GM23248 (cell line): ENCODE measurements at regions not wholly inside any gene's neighbourhood (a gene's known extent, or its start where the extent isn't known, plus 50 kb on each side); places are given as distances from the start of the nearest gene placed in this dataset.

Experiments
- EZH2 ChIP-seq: fragments of 200-600 bp; sonication (generic); IDR thresholded peaks from 2 replicates; pipeline ENCODE4 v1.6.1; 2018; ENCODE audit warnings: antibody characterized with exemption, mild to moderate bottlenecking; ENCODE audit not compliant: insufficient read depth, poor library complexity, severe bottlenecking
- EZH2phosphoT487 ChIP-seq: fragments of 200-600 bp; sonication (generic); IDR thresholded peaks from 2 replicates; pipeline ENCODE4 v1.6.1; 2018; ENCODE audit warnings: antibody characterized with exemption, moderate library complexity, mild to moderate bottlenecking, low read depth; ENCODE audit not compliant: insufficient read depth

DNA sequence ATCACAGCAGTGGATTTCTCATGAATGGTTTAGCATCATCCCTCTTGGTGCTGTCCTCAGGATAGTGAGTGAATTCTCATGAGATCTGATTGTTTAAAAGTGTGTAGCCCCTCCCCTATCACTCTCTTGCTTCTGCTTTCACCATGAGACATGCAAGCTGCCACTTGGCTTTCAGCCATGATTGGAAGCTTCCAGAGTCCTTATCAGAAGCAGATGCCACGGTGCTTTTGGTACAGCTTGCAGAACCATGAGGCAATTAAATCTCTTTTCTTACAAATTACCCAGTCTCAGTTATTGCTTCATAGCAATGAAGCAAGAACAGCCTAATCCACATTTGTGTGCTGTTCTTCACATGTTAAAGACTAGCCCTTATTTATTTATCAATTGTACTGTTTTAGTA, 495.2 kb upstream of the EPHA6 start:
- TF ChIP-seq EZH2 (no peak), EZH2phosphoT487 (no peak)
